Breast epithelium (tissue), 4 donors: ENCODE measurements at regions not wholly inside any gene's neighbourhood (a gene's known extent, or its start where the extent isn't known, plus 50 kb on each side); places are given as distances from the start of the nearest gene placed in this dataset.

Experiments
- DNase-seq, 2 donors: peaks; one replicate each; pipeline ENCODE4 v3.0.0-alpha.2; 2019; ENCODE audit warnings: low spot score in 2 of 2
- H3K27ac ChIP-seq, 2 donors: fragments of 200-600 bp; sonication (generic) in 1 of 2; one replicate each; pipeline ENCODE4 v1.5.1; 2016 to 2019; ENCODE audit warnings: mild to moderate bottlenecking in 1 of 2
- H3K27me3 ChIP-seq, 2 donors: fragments of 200-600 bp; sonication (generic) in 1 of 2; one replicate each; pipeline versions ENCODE4 v1.5.1 to v1.6.0; 2017 to 2019; ENCODE audit warnings: control low read depth in 1 of 2, mild to moderate bottlenecking in 1 of 2
- H3K36me3 ChIP-seq: fragments of 200-600 bp; one replicate; pipeline ENCODE4 v1.5.1; 2019
- H3K4me1 ChIP-seq, 2 donors: fragments of 200-600 bp; sonication (generic); one replicate each; pipeline ENCODE4 v1.5.1; 2016 to 2019; ENCODE audit warnings: control low read depth in 1 of 2
- H3K4me3 ChIP-seq, 3 donors: fragments of 200-600 bp; sonication (generic); 1 replicate in 2 of 3; 2 replicates in 1 of 3; pipeline ENCODE4 v1.5.1; 2016 to 2019; ENCODE audit warnings: mild to moderate bottlenecking in 3 of 3, moderate library complexity in 2 of 3
- H3K9me3 ChIP-seq, 2 donors: fragments of 200-600 bp; sonication (generic) in 1 of 2; one replicate each; pipeline ENCODE4 v1.5.1; 2016 to 2019; ENCODE audit warnings: control low read depth in 1 of 2
- CTCF ChIP-seq, 3 donors: fragments of 450-650 bp; IDR thresholded peaks; one replicate each; pipeline ENCODE4 v1.5.1; 2016 to 2017; ENCODE audit warnings: antibody characterized with exemption in 3 of 3, mild to moderate bottlenecking in 3 of 3, moderate library complexity in 3 of 3
- POLR2A ChIP-seq: fragments of 450-650 bp; IDR thresholded peaks from one replicate; pipeline ENCODE4 v1.6.1; 2016; ENCODE audit warnings: antibody characterized with exemption, mild to moderate bottlenecking, moderate library complexity
- POLR2AphosphoS5 ChIP-seq, 3 donors: sonication (generic); formaldehyde crosslinking; IDR thresholded peaks; one replicate each; pipeline ENCODE4 v1.6.1; 2017; ENCODE audit warnings: antibody characterized with exemption in 3 of 3
- intact Hi-C: fragments of 100-400 bp; cut with DNase I; formaldehyde crosslinking; loops from one replicate; pipeline ENCODE4 v1.15.1; 2023; ENCODE audit warnings: low total_unique reads

DNA sequence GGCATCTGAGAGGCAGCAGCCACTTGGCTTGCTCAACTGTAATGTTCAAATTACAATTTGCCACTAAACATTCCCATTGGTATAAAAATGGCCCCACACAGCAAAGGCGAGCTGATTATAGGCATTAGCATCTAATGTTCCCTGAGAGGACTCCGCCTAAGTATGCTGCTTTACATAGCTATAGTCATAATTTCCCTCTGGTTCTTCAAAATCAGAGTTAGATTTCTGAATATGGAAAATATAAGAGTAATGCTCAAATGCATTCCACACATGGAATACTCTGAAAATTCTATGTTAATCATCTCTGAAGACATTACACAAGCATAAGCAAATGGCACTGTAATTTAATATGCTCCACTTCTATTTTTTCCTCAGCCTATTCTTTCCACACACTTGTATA, 83.7 kb upstream of the BTG1 start:
- Histone ChIP-seq H3K27ac (no peak overlapping the region), H3K27me3 (no peaks in the 10 kb centered on the region), H3K4me1 (no peaks in the 10 kb centered on the region), H3K36me3 (no peaks in the 10 kb centered on the region), H3K4me3 (no peak overlapping the region), H3K9me3 (no peaks in the 10 kb centered on the region)
- intact Hi-C loops, result no loop called here
- TF ChIP-seq POLR2A (no peak), POLR2AphosphoS5 (IDR thresholded peaks at IDR 0.05) (no peak), CTCF (IDR thresholded peaks at IDR 0.05) (no peak)
- DNase-seq, result no peak

DNA sequence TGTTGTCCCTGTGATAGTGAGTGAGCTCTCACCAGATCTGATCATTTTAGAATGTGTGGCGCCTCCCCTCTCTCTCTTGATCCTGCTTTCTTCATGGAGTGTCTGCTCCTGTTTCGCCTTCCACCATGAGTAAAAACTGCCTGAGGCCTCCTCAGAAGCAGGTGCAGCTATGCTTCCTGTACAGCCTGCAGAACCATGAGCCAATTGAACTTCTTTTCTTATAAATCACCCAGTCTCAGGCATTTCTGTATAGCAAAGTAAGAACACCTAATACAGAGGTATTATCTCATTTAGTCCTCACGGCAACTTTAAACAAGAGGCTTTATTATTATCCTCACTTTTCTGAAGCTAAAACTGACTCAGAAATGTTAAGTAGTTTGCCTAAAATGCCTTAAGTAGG, 81.3 kb upstream of the BTG1 start:
- TF ChIP-seq POLR2AphosphoS5 (IDR thresholded peaks at IDR 0.05), result no peak
- TF ChIP-seq CTCF (IDR thresholded peaks at IDR 0.05), result no peak
- TF ChIP-seq POLR2A, result no peak
- no peaks in the 10 kb centered on the region for H3K4me1 ChIP-seq
- H3K27ac ChIP-seq, result no peak overlapping the region
- H3K36me3 ChIP-seq, result no peaks in the 10 kb centered on the region
- DNase-seq, result no peak
- intact Hi-C loops, result no loop called here
- no peaks in the 10 kb centered on the region for H3K9me3 ChIP-seq
- H3K4me3 ChIP-seq, result no peak overlapping the region
- H3K27me3 ChIP-seq, result no peaks in the 10 kb centered on the region

DNA sequence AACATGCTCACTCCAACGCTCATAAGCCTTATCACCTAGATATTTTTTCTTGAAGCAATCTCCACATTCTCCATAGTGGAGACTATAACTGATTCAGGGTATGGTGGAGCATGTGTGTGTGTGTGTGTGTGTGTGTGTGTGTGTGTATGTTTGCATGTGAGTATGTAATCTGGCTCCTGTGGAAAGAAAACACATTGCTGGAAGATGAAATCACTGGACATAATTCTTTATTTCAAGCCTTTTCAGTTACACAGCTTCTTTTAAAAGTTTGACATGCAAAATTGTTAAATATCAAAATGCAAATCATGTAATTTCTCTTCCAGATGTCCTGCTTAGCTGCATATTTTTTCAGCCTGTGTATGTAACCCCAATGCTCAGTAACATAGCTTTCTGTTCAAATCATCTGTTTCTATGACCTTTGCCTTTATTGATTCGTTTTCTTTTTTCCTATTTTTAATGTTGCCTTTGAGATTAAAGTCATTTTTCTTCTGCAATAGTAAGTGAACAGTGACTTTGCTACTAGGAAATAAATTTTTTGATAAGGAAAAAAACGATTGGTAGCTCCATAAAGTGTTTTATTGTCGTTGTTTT, 80.5 kb upstream of the BTG1 start:
- Histone ChIP-seq H3K4me3 (no peak overlapping the region), H3K36me3 (no peaks in the 10 kb centered on the region), H3K27ac (no peak overlapping the region), H3K9me3 (no peaks in the 10 kb centered on the region), H3K4me1 (no peaks in the 10 kb centered on the region), H3K27me3 (no peaks in the 10 kb centered on the region)
- TF ChIP-seq CTCF (IDR thresholded peaks at IDR 0.05), result no peak
- no peak for TF ChIP-seq POLR2A
- TF ChIP-seq POLR2AphosphoS5 (IDR thresholded peaks at IDR 0.05), result no peak
- intact Hi-C loops, result no loop called here
- DNase-seq, result no peak

DNA sequence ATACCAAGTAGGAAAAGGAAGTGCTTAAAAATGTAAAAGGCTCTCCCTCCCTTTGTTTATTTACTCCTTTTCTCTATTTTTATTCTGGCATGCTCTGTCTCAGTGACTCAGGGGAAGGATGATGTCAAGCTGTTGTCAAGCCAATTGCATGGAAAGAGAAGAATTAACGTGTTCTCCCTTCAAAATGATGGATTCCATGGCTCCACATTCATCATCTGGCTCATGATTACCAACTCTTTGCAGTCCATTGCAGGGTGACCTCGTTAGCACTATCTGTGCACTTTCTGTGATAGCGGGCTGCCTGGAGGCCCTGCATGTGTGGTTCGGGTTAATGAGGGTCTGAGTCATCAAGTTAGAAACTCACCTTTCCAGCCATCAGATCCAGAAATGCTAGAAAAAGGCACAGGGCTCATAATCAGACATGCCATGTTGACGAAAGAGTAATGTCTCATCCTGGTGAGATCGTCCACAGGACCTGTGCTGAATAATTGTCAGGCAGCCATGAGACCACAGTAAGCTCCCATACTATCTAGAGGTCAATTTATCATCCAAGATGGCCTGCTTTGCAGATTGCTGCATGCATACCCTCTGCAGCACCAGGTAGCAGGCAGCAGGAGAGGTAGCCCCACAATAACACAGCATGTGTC, 79.2 kb upstream of the BTG1 start:
- Histone ChIP-seq H3K36me3 (no peaks in the 10 kb centered on the region), H3K9me3 (no peaks in the 10 kb centered on the region), H3K4me3 (no peak overlapping the region), H3K27ac (no peak overlapping the region), H3K27me3 (no peaks in the 10 kb centered on the region), H3K4me1 (no peaks in the 10 kb centered on the region)
- intact Hi-C loops, result loop anchor here (2.0 kb wide), 1 partner anchor 38 kb away; no protein-coding TSS in a partner anchor
- TF ChIP-seq POLR2AphosphoS5 (IDR thresholded peaks at IDR 0.05) (no peak), POLR2A (no peak), CTCF (IDR thresholded peaks at IDR 0.05) (no peak)
- no peak for DNase-seq

DNA sequence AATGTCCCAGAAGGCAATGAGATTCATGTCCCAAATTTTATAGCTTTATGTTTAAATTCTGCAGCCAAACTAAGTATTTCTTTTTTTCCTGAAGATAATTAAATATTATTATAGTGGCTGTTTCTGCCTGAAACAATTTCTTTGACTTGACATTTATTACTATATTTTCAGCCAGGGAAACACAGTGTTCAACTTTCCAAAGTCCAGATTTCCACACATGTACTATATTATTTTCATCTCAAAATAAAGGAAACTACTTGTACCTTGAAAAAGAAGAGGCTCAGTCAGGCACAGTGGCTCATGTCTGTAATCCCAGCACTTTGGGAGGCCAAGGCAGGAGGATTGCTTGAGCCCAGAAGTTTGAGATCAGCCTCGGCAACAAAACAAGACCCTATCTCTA, 77.8 kb upstream of the BTG1 start:
- no peaks in the 10 kb centered on the region for H3K27me3 ChIP-seq
- TF ChIP-seq POLR2AphosphoS5 (IDR thresholded peaks at IDR 0.05), result no peak
- TF ChIP-seq POLR2A, result no peak
- TF ChIP-seq CTCF (IDR thresholded peaks at IDR 0.05), result no peak
- DNase-seq, result no peak
- no peak overlapping the region for H3K4me3 ChIP-seq
- no peaks in the 10 kb centered on the region for H3K36me3 ChIP-seq
- intact Hi-C loops, result no loop called here
- H3K9me3 ChIP-seq, result no peaks in the 10 kb centered on the region
- no peak overlapping the region for H3K27ac ChIP-seq
- no peaks in the 10 kb centered on the region for H3K4me1 ChIP-seq
